Activated CD8-positive, alpha-beta memory T cell treated with anti-CD3 and anti-CD28 coated beads for 4 hours (primary cell): ENCODE measurements at regions not wholly inside any gene's neighbourhood (a gene's known extent, or its start where the extent isn't known, plus 50 kb on each side); places are given as distances from the start of the nearest gene placed in this dataset.

Source experiments
- DNase-seq, 2 donors: peaks; one replicate each; pipeline ENCODE4 v3.0.0-alpha.2; 2020; ENCODE audit warnings: low read depth in 2 of 2

- no peak for DNase-seq
These were observed 290.1 kb upstream of the HDAC4 start for GRCh38 chr2:239690651-239691631.

GRCh38 chr2:239689985-239690384, 289.2 kb upstream of the HDAC4 start:
- DNase-seq = no peak

DNA sequence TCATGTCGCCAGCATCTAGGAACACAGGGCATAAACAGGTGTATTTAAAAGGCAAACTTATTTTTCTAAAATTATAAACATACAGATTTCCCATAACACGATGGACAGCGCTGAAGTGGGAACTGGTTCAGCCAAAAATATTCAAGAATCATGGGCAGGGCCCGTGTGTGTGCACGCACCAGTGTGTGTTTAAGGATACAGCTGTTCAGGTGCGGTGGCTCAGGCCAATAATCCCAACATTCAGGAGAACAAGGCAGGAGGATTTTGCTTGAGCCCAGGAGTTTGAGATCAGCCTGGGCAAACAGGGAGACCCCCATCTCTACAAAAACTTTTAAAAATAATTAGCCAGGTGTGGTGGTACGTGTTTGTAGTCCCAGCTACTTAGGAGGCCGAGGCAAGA, 288.6 kb upstream of the HDAC4 start:
- no peak for DNase-seq

DNA sequence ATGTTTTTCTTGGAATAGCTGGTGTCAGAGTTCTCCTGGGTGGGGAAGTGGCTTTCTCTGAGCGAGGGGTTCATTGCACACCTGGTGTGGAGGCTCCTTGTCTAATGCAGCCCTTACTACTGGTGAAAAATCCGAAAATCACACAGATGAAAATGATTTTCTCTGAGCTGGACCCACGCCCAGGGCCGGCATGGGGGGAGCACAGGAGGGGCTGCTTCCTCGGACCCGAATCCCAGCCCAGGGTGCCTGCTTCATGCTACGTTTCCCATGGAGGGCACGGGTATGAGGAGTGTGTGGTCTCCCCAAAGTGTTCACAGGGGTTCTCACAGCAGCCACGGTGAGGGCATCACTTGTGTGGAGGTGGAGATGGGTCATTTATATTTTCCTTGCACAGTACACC, 288.0 kb upstream of the HDAC4 start:
- no peak for DNase-seq

DNA sequence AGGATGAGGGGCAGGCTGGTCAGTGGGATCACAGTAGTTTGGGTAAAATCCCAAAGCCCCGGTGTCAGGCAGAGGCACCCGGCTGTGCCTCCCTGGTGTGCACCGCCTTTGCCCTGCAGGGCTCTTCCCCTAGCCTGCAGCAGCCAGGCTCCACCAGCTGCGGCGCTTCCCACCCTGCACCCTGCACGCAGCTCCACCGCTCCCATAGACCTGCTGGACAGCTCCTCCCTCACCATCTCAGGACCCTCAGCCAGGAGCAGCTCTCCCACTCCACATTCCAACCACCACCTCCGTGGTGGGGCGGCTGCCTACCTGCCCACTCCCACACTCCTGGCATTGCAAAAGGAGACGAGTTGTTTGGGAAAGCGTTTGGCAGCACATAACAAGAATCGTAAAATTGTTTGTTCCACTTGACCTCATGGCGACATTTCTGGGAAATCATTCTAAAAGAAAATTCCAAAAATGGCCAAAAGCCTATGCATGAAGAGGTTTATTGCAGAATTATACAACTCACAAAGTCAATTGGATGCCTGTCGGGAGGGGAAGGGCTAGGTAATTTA, 287.4 kb upstream of the HDAC4 start:
- DNase-seq = no peak

- no peak for DNase-seq
These were observed 286.6 kb upstream of the HDAC4 start for GRCh38 chr2:239687441-239687840.

- DNase-seq = no peak
These were observed 285.1 kb upstream of the HDAC4 start for GRCh38 chr2:239685965-239686364.

GRCh38 chr2:239685556-239685955, 284.7 kb upstream of the HDAC4 start:
- DNase-seq = no peak

DNA sequence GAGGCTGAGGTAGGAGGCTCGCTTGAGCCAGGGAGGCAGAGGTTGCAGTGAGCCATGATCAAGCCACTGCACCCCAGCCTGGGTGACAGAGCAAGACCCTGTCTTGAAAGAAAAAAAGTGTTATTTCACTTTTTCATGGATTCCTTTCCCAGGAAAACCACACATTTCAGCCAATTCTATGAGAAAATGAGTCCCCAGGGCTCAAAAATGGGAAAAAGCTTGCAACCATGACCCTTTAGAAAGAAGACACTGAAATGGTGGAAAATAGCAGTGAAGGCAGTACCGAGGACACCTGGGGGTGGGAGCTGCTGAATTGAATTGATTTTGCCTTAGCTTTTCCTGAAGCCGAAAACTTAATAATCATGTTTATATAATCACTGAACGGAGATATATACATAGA, 284.2 kb upstream of the HDAC4 start:
- DNase-seq = no peak

DNA sequence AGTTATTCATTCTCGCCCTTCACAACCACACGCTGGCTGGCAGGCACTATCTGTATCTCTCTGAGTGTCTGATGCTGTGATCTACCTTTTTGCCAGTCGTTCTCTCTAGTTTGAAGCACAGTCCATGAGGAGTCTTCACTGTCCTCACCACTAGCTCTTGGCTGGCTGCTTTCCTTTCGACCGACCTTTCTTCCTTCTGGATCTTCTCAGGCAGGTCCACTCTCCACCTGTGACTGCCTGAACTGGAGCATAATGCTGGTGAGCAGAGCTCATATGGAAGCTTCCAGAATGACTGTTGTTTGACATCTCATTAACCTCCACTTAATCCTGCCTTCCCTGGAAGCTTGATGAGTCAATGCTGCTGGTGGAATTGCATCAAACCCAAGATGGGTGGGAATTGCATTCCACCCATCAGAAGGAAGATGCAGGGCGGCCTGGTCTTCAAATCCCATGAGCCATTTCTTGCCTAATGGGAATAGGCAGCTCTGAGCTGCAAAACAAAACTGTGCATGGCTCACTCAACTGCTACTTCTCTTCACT, 283.5 kb upstream of the HDAC4 start:
- DNase-seq = no peak

DNA sequence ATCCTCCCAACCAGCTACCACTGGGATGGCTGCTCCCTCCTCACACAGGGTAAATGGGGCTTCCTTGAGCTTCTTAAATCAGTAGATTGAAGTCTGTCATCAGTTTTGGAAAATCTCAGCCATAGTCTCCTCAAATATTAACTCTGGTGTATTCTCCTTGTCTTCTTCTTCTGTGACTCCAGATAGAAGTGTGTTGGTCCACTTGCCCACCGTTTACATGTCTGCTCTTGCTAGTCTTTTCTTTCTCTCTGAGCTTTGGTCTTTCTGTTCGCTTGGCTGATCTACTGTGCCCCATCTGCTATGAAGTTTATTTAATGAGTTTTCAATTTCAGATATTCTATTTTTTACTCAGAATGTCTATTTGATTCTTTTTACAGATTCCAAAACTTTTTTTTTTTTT, 281.7 kb upstream of the HDAC4 start:
- DNase-seq = no peak

- DNase-seq = no peak
These were observed 278.9 kb upstream of the HDAC4 start for GRCh38 chr2:239679755-239680154.

GRCh38 chr2:239678666-239679296, 278.0 kb upstream of the HDAC4 start:
- DNase-seq = no peak

GRCh38 chr2:239678186-239678490, 277.3 kb upstream of the HDAC4 start:
- no peak for DNase-seq

GRCh38 chr2:239677453-239678185, 276.8 kb upstream of the HDAC4 start:
- DNase-seq = no peak

GRCh38 chr2:239676716-239677452, 276.1 kb upstream of the HDAC4 start:
- no peak for DNase-seq

DNA sequence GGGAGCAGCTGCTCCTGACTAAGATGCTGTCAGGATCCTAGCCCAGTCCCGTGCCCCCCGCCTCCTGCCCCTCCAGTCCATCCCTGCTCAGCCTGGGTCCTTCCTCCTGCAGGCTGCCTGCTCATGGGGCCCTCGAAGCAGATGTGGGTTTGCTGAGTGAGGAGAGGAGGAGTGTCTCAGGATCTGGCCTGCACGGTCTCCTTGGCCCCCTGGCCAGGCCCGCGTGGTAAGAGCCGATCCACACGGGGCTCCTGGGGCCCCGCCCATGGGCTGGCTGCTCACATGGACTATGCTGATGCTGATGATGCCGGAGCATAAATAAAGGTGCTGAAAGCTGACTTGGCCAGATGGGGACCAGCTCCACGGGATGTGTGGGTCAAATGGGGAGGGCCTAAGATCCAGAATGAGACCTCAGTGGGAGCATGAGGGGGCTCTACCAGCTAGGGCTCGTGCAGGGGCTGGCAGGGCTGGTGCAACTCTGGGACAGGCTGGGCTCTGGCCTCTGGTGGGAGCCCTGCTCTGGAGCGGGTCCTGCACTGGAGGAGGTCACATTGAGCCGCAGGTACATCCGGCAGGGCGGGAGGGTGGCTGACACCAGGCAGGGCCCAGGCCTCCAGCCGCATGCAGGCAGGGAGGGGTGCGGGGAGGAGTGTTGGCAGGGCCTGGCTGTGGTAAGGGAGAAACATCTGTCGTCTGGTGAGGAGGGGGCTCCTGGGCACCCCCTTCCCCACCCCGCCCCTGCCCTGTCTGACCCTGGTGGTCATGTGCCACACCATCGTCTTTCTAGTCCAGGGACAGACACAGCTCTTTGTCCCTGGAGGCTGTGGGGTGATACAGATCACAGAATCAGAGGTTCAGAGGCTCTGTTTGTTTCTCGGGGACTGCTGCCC, 275.3 kb upstream of the HDAC4 start:
- DNase-seq = no peak

DNA sequence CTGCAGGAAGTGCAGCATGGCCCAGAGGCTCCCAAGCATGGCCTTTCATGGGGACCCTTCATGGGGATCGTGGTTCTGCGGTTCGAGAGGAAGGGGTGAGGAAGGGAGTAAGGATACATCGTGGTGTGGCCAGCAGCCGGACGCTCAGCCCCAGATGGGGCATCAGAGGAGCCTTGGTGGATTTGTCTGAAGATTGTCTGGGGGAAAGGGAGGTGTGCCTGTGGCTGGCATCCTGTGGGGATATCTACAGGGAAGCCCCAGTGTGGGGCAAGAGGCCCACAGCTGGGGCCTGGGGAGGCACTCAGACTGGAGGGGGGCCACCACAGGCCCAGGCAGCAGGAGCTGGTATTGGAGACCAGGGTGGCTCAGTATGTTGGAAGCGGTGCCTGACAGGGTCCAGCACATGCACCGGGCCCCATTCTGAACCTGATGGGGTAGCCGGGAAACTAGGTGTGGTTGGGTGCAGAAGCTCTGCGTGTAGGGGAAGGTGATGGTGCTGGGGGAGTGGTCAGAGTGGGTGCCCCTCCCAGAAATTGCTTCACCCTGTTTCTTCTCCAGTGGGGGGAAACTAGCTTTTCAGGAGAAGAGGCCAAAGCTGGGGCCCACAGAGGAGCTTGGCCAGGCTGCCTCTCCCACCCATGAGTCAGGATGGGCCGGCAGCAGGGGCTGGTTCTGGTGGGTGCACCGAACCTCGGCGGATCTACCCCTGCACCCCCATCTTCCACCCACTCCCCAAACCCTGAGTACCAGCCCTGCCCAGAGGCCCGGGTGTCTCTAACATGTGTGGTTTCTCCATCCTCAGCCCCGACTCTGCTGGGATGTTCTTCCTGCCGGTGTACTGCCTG, 274.4 kb upstream of the HDAC4 start:
- DNase-seq = no peak
